HG02943 (cell line): ENCODE measurements at regions not wholly inside any gene's neighbourhood (a gene's known extent, or its start where the extent isn't known, plus 50 kb on each side); places are given as distances from the start of the nearest gene placed in this dataset.
"Not testable (repeated sequence)": the region's sequence is repeated elsewhere in the genome, so short reads cannot be mapped to it uniquely, and the experiment has no call there.

Source experiments
- ATAC-seq: cut with Tn5 transposase; IDR thresholded peaks from one replicate; pipeline ENCODE4 v1.9.1; 2021; ENCODE audit warnings: mild to moderate bottlenecking, low read depth, moderate library complexity; ENCODE audit not compliant: unreplicated experiment

DNA sequence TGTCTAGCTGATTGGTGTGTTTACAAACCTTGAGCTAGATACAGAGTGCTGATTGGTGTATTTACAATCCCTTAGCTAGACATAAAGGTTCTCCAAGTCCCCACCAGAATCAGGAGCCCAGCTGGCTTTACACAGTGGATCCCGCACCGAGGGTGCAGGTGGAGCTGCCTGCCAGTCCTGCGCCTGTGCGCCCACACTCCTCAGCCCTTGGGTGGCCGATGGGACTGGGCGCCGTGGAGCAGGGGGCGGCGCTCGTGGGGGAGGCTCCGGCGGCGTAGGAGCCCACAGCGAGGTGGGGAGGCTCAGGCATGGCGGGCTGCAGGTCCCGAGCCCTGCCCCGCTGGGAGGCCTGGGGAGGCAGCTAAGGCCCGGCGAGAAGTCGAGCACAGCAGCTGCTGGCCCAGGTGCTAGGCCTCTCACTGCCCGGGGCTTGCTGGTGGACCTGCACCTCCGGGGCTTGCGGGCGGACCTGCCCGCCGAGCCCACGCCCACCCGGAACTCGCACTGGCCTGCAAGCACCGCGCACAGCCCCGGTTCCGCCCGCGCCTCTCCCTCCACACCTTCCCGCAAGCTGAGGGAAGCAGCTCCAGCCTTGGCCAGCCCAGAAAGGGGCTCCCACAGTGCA is 51.0 kb upstream of the CDYL start:
- not testable (repeated sequence) for ATAC-seq

DNA sequence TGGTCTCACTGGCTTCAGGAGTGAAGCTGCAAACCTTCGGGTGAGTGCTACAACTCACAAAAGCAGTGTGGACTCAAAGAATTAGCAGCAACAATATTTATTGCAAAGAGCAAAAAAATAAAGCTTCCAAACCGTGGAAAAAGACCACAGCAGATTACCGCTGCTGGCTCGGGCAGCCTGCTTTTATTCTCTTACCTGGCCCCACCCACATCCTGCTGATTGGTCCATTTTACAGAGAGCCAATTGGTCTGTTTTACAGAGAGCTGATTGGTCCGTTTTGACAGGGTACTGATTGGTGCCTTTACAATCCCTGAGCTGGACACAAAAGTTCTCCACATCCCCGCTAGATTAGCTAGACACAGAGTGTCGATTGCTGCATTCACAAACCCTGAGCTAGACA is 51.5 kb upstream of the CDYL start:
- ATAC-seq: not testable (repeated sequence)

DNA sequence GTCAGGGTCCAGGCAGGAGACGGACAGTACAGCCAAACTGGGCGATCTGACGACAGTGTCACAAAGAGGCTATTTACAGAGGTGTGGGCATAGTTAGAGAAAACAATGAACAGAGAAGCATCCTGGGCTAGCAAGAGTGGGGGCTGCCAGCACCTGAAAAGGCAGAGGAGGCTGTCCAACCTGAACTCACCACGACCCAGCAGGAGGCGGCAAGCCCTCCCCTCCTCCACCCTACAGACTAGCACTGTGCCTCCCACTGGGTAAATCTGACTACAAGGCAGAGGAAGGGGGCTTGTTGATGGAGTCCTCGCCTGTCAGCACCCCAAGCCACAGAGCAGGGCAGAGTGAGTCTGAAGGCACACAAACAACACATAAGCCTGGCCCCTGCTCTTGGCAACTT is 52.8 kb upstream of the CDYL start:
- ATAC-seq: no peak

DNA sequence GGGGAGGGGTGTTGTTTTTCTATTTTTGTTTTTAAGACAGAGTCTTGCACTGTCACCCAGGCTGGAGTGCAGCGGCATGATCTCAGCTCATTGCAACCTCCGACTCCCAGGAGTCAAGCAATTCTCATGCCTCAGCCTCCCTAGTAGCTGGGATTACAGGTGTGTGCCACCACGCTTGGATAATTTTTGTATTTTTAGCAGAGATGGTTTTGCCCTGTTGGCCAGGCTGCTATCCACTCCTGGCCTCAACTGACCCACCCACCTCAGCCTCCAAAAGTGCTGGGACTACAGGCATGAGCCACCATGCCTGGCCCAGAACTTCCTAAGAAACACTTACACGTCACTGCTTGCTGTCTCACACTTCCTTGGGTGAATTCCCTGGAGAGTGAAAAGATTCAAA is 54.8 kb upstream of the CDYL start:
- not testable (repeated sequence) for ATAC-seq

DNA sequence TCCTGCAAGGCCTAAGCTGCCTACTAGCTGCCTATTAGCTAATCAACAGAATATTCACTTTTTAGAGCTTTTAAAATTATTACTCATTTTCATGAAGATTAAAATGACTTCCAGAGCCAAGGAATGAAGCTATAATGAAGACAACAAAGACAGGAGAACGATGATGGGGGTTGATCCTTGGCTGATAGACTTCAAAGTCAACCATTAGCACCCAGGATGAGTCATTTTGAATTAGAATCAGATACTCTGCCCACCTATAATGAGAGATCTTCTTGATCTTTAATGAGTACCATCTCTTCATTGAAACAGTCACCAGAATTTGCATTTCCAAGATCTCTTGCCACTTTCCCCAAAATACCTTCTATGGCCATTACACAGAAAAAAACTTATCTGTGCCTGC is 56.7 kb upstream of the CDYL start:
- no peak for ATAC-seq

DNA sequence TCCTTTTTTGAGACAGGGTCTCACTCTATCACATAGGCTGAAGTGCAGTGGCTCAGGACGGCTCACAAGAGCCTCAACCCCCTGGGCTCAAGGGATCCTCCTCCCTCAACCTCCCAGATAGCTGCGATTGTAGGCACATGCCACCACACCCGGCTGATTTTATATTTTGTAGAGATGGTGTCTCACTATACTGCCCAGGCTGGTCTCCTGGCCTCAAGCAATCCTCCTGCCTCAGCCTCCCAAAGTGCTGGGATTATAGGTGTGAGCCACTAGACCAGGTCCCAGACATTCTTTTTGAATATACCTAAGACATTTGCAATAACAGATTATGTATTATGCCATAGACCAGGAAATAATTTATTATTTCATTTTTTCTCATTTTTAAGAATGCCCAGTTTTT is 58.3 kb upstream of the CDYL start:
- no peak for ATAC-seq

DNA sequence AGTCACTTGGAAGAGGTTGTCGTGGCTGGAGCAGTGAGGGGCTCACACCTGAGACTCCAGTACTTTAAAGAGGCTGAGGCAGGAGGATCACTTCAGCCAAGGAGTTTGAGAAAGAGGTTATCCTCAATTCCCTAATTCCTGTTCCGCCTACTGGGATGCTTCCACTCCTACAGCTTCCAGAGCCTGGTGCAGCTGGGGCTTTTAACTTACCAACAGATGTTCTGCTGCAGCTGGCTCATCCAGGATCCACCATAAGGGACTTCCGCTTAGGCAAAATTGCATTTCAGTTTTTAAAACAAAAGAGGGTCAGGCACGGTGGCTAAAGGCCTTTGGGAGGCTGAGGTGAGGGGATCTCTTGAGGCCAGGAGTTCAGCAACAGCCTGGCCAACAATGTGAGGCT is 59.1 kb upstream of the CDYL start:
- no peak for ATAC-seq

DNA sequence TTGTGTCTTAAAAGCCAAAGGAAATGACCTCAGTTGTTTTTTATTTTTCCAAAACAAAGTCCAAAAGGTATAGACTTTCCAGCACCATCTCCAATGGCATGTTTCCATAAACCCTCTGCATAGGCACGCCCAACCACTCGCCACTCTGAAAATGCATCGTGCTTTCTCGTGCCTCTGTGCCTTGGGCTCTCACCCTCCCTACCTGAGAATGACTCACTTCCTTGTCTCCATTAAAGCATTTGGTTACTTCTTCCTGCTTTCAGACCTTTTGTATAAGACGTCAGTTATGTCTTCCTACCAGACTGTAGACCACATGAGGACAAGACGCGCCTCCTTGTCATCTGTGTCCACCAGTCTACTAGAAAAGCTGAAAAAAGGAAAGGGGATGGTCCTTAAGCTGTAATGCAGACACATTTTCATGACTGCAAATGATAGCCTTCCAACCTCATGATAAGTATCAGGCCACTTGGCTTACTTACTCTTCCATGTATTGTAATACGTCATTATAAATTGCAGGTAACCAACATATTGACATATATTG is 61.2 kb upstream of the CDYL start:
- no peak for ATAC-seq

DNA sequence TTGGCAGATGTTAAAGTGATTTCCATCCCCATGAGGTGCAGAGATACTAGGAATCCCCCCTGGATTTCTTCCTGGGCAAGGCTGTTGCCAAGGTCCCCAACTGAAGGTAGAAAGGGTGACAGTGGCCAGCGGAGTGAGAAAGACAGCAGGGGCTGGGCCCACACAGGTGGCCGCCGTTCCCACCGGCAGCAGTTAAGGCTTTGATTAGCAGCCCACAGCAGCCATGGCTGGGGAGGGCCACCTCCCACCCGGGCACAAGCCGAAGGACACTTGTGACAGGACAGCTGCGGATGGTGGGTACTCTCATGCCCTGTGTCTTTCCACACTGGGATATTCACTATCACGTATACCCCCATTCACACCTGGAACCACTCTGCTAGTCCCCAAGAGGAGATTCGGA is 63.9 kb upstream of the CDYL start:
- ATAC-seq: no peak

DNA sequence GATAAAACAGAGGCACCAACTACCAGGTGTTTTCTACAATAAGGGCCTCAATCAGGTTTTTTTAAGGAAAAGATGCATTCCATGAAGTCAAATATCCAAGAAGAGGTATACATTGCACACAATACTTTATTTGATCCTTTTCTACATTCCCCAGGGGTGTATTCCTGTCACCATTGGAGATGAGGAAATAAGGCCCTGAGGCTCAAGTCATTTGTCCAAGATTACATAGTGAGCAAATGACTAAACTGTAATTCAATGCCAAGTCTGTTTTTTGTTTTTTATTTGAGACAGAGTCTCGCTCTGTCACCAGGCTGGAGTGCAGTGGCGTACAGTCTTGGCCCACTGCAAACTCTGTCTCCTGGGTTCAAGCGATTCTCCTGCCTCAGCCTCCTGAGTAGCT is 69.2 kb upstream of the CDYL start:
- no peak for ATAC-seq

DNA sequence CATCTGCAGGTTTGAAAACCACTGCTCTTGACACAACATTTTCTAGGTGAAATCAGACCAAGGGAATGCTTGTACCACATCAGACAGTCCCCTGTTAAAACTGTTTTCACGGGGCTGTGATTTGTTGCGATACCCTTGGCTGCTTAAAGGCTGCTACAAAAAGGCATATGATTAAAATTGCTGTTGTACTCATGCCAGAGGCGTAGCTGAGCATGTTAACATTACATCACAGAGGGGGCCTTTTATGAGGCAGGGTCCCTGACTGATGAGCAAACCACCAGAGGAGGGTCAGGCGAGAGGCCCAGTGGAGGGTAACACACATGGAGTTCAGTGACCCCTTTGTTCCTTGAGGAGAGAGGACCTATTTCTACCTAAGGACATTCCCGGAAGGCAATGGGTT is 70.4 kb upstream of the CDYL start:
- no peak for ATAC-seq

DNA sequence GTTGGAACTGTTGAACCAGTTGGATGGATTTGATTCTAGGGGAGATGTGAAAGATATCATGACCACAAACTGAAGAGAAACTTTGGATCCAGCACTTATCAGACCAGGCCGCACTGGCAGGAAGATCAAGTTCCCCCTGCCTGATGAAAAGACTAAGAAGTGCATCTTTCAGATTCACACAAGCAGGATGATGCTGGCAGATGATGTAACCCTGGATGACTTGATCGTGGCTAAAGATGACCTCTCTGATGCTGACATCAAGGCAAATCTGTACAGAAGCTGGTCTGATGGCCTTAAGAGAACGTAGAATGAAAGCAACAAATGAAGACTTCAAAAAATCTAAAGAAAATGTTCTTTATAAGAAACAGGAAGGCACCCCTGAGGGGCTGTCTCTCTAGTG is 72.8 kb upstream of the CDYL start:
- ATAC-seq: no peak

DNA sequence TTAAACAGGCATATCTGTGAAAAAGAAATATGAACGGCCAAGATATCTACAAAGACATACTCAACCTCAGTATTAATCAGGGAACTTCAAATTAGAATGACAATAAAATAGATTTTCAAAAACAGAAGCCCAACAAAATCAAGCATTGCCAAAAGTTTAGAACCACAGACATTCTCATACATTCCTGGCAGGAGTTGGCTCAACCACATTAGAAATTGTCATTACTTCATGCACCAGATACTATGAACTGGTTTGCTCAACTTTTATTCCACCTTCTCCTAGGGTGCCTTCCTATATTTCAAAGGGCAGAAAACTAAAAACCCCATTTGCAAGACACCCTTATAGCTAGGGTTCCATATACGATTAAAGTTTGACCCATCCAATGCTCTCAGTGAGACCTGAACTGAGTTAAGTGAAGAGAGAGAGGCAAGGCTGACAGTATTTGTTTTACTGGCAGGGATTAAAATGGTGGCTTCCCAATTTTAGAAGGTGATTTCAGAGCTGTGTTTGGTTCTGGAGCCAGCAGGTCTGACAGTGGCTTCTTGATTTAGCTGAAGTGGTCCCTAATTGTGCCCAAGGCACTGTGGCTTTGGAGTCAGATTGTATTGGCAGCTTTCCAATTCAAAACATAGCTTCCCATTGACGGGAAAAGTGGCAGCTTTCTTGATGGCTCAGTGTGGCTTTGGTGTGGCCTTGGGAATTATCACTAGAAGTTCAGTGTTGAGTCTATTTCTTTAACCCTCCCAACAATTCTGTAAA is 77.1 kb upstream of the CDYL start:
- no peak for ATAC-seq

DNA sequence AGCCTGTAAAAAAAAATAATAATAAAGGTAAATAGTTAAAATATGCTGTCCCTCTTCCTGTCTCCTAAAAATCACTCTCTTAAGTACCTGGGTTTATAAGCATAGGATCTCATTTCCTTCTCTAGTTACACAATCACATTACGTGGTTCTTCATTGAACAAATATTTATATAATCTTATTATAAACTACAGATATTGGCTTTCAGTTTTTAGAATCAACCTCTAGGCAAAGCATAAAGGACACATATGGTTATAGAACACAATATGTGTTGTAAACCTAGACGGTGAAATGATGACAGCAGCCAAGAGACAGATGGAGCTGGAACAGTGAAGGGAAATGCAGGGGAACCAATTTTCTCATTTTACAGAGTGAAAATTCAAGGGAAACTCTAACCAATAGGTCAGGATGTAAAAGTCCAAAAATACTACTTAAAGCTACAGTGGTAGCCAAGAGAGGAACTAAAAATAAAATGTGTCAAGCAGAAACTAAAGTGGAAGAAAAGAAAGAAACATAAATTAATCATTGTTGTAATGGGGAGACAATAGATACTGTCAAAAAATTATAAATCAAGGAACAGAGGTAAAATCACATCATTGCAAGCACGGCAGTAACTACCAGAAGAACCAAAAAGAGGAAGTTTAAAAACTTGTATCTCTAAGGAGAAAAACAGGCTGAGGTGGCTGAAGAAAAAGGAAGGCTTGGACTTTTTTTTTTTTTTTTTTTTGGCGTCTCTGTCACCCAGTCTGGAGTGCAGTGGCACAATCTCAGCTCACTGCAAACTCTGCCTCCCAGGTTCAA is 82.8 kb upstream of the CDYL start:
- ATAC-seq: no peak

DNA sequence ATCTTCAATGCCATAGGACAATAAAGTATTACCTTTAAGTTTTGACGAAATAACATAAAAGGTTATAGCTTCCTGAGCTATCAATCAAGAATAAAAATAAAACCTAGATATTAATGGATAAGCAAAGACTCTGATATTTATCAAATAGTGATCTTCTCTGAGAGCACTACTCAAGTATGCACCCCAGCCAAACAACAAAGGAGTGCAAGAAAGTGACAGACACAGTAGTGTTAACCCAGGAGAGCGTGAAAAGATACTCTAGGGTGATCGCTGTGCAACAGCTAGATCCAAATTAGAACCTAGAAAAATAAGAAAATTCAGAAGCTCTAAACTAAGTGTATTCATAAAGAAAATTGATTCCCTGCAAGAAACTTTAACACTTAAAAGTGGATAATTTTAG is 83.5 kb upstream of the CDYL start:
- ATAC-seq: no peak

DNA sequence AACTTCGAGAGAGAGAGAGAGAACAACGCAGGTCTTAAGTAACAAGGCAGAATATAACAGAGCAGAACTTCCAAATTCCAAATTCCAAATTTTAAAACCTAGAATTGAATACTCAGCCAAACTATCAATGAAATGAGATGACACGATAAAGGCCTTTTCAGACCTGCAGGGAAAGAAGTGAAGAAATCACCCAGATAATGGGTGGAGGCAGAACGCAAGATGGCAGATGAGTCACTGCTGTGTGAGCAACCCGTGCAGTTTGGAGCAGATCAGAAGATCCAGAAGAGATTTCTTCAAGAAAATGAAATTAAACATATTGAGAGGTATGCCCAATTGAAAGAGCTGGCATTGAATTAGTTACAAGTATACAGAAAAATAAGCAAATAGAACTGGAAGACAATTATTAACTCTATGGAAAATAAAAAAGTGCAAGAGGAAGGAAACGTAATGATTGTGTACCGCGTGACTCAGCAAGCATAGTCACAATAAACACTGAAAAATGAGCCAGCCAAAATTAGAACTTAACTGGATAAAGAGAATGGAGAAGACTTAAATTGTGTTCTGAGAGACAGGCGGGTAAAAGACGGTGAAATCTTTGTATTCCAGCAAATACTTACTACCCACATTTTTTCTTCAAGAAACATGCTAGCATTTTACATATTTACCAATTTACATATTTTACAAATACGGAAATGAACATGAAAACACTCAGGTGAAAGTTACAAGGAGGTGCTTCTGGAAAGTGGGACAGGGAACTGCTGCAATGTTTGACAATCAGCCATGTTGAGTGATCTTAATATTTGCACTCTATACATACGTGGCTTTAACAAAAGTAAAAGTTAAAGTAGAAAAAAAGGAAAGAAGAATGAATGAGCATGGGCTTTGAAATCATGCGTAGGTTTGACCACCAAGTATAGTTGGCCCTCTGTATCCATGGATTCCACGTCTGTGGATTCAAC is 87.9 kb upstream of the CDYL start:
- no peak for ATAC-seq

DNA sequence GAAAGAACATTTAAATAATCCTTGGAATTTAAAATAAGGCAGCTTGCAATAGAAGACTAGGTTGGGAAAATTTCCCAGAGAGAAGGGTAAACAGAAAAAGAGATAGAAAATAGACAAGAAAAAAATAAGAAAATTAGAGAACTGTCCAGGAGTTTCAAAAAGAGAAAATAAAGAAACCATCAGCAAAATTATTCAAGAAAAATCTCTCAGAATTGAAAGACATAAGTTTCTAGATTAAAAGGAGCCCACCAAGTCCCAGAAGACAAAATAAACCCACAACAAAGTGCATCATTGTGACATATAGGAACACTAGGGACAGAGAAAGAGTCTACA is 88.6 kb upstream of the CDYL start:
- no peak for ATAC-seq

DNA sequence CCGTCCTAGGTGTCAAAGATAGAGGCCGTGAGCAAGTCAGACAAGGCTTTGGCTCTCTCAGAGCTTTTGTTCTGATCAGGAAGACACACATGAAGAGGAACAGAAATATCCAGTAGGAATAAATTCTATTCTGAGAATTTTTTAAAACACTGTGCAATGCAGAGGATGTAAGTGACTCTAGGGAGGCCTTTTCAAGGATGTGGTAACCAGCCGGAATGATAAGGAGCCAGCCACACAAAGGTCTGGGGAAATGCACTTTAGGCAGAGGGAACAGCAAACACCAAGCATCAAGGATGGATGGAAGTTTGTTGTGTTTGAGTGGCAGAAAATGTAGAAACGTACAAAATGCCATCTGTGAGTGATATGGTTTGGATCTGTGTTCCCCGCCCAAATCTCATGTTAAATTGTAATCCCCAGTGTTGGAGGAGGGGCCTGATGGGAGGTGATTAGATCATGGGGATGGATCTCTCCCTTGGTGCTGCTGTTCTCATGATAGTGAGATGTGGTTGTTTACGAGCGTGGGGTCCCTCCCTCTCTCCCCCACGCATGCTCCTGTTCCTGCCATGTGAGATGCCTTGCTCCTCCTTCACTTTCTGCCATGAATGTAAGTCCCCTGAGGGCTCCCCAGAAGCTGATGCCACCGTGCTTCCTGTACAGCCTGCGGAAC is 93.6 kb upstream of the CDYL start:
- no peak for ATAC-seq

DNA sequence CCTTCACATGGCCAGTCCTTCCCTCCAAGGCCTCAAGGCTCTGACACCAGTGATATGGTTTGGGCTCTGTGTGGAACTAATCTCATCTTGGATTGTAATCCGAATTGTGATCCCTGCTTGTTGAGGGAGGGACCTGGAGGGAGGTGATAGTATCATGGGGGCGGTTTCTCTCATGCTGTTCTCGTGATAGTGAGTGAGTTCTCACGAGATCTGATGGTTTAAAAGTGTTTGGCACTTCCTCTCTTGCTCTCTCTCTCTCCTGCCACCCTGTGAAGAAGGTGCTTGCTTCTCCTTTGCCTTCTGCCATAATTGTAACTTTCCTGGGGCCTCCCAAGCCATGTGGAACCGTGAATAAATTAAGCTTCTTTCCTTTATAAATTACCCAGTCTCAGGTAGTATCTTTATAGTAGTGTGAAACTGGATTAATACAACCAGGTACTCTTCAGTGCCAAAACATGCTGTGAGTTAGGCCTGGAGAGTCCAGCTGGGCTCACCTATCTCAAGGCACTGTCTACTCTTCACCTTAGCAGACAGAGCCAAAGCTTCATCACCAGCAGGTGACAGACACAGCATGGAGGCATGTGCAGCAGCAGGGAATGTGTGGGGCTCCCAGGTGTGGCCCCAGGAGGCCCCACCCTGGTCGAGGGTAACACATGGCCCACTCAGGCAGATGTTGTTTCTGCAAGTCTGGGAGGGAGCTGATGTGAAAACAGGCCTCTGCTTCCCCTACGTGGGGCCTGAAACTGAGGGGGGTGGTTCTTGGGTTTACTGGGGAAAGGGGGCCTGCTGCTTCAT is 97.5 kb upstream of the CDYL start:
- ATAC-seq: no peak
